GM23338 (cell line): ENCODE measurements at regions not wholly inside any gene's neighbourhood (a gene's known extent, or its start where the extent isn't known, plus 50 kb on each side); places are given as distances from the start of the nearest gene placed in this dataset.

Experiments
- ATAC-seq: fragments of 200-7000 bp; cut with Tn5 transposase; 3 replicates; pipeline ENCODE4 v1.9.1; 2020
- DNase-seq: peaks from one replicate; pipeline ENCODE4 v3.0.0-alpha.2; 2015; ENCODE audit warnings: low spot score
- H2AFZ ChIP-seq: fragments of 200-600 bp; sonication (generic); 2 replicates; pipeline ENCODE4 v1.8.0; 2016; ENCODE audit warnings: antibody characterized with exemption, mild to moderate bottlenecking, moderate library complexity
- H3F3A ChIP-seq: fragments of 200-600 bp; sonication (generic); replicated peaks from 2 replicates; pipeline ENCODE4 v1.8.0; 2017; ENCODE audit warnings: antibody characterized with exemption, mixed run types, low read depth
- H3K27ac ChIP-seq: fragments of 200-600 bp; sonication (generic); 2 replicates; pipeline ENCODE4 v1.6.1; 2016; ENCODE audit warnings: low read depth
- H3K27me3 ChIP-seq: fragments of 200-600 bp; sonication (generic); 2 replicates; pipeline ENCODE4 v1.8.0; 2016; ENCODE audit warnings: mild to moderate bottlenecking, mixed run types, moderate library complexity; ENCODE audit not compliant: insufficient read depth
- H3K36me3 ChIP-seq: fragments of 200-600 bp; sonication (generic); 2 replicates; pipeline ENCODE4 v1.8.0; 2016; ENCODE audit warnings: mild to moderate bottlenecking; ENCODE audit not compliant: insufficient read depth
- H3K4me1 ChIP-seq: fragments of 200-600 bp; sonication (generic); 2 replicates; pipeline ENCODE4 v1.8.0; 2016; ENCODE audit warnings: mild to moderate bottlenecking, moderate library complexity; ENCODE audit not compliant: insufficient read depth
- H3K4me2 ChIP-seq: fragments of 200-600 bp; sonication (generic); 2 replicates; pipeline ENCODE4 v1.7.1; 2017; ENCODE audit warnings: mixed run types
- H3K4me3 ChIP-seq: fragments of 200-600 bp; sonication (generic); 2 replicates; pipeline ENCODE4 v1.6.1; 2016; ENCODE audit warnings: mixed run types
- H3K79me2 ChIP-seq: fragments of 200-600 bp; sonication (generic); replicated peaks from 2 replicates; pipeline ENCODE4 v1.8.0; 2017; ENCODE audit warnings: mild to moderate bottlenecking; ENCODE audit not compliant: insufficient read depth
- H3K9me2 ChIP-seq: fragments of 200-600 bp; sonication (generic); 2 replicates; pipeline ENCODE4 v1.8.0; 2017; ENCODE audit not compliant: insufficient read depth
- H4K20me1 ChIP-seq: fragments of 200-600 bp; sonication (generic); replicated peaks from 2 replicates; pipeline ENCODE4 v1.8.0; 2017; ENCODE audit warnings: mild to moderate bottlenecking; ENCODE audit not compliant: insufficient read depth
- H3K27ac Mint-ChIP-seq: 2 replicates; pipeline ENCODE4 v1.8.0; 2020; ENCODE audit warnings: inconsistent platforms, mild to moderate bottlenecking, moderate library complexity, mixed read lengths
- H3K27me3 Mint-ChIP-seq: 3 replicates; pipeline ENCODE4 v1.8.0; 2022; ENCODE audit warnings: low read depth, mild to moderate bottlenecking, moderate library complexity, mixed read lengths, inconsistent platforms; ENCODE audit not compliant: insufficient read depth, poor library complexity
- H3K36me3 Mint-ChIP-seq: 3 replicates; pipeline ENCODE4 v1.8.0; 2021; ENCODE audit warnings: low read depth, mild to moderate bottlenecking, inconsistent platforms, moderate library complexity, mixed read lengths
- H3K4me1 Mint-ChIP-seq: 3 replicates; pipeline ENCODE4 v1.8.0; 2020; ENCODE audit warnings: mild to moderate bottlenecking, inconsistent platforms, mixed read lengths
- H3K4me3 Mint-ChIP-seq: 3 replicates; pipeline ENCODE4 v1.8.0; 2021; ENCODE audit warnings: moderate library complexity, mild to moderate bottlenecking, inconsistent platforms, mixed read lengths
- H3K9me3 Mint-ChIP-seq: 3 replicates; pipeline ENCODE4 v1.8.0; 2020; ENCODE audit warnings: moderate library complexity, mild to moderate bottlenecking, inconsistent platforms, mixed read lengths
- CREB1 ChIP-seq: fragments of 250-450 bp; sonication (Bioruptor Pico); IDR thresholded peaks from 2 replicates; pipeline ENCODE4 v1.5.0; 2020; ENCODE audit warnings: low read depth, mild to moderate bottlenecking, moderate library complexity
- EZH2phosphoT487 ChIP-seq: fragments of 200-600 bp; sonication (generic); IDR thresholded peaks from one replicate; pipeline ENCODE4 v1.8.1; 2018; ENCODE audit warnings: antibody characterized with exemption; ENCODE audit not compliant: unreplicated experiment
- NANOG ChIP-seq: IDR thresholded peaks from 2 replicates; pipeline ENCODE4 v1.6.1; 2016; ENCODE audit warnings: antibody characterized with exemption, borderline replicate concordance
- POLR2AphosphoS5 ChIP-seq: IDR thresholded peaks from 2 replicates; pipeline ENCODE4 v1.6.1; 2016; ENCODE audit warnings: antibody characterized with exemption, low read depth
- ZNF114 ChIP-seq: fragments of 250-450 bp; sonication (Bioruptor Pico); IDR thresholded peaks from 2 replicates; pipeline ENCODE4 v1.5.0; 2020; ENCODE audit warnings: mild to moderate bottlenecking, moderate library complexity
- TF ChIP-seq, protein P1 (sequence below): fragments of 250-450 bp; sonication (Bioruptor Pico); IDR thresholded peaks from 2 replicates; pipeline ENCODE4 v1.5.0; 2020; ENCODE audit warnings: mild to moderate bottlenecking, moderate library complexity
- TF ChIP-seq, protein P2 (sequence below), 2 experiments: fragments of 200-600 bp in 1 of 2; sonication (generic) in 1 of 2; conservative IDR thresholded peaks; 2 replicates each; pipeline versions ENCODE4 v1.5.1 to v1.6.1; 2016 to 2017; ENCODE audit warnings: antibody characterized with exemption in 2 of 2, low read depth in 2 of 2, mild to moderate bottlenecking in 2 of 2, moderate library complexity in 1 of 2
- TF ChIP-seq, protein P3 (sequence below): IDR thresholded peaks from one replicate; pipeline ENCODE4 v1.6.1; 2018; ENCODE audit warnings: antibody characterized with exemption; ENCODE audit not compliant: unreplicated experiment

DNA sequence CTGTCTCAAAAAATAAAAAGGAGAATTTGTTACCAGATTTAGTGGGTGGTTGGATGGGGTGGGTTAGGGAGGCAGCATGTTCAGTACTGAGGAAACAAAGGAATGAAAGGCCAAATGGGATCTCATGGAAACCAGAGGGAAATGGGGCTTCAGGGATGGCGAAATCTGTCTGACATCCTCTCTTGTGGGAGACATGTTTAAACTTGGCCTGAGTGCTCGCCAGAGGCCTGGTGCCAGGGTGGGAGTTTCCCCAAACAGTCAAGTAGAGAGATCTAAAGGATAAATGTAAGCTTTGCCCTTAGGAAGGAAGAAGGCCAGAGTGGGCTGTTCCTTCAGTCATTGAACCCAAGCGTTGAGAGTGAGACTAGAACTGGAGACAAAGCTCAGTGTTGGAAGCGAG is 61.9 kb upstream of the AKIRIN2 start (continued):
- TF ChIP-seq, protein P1, sequence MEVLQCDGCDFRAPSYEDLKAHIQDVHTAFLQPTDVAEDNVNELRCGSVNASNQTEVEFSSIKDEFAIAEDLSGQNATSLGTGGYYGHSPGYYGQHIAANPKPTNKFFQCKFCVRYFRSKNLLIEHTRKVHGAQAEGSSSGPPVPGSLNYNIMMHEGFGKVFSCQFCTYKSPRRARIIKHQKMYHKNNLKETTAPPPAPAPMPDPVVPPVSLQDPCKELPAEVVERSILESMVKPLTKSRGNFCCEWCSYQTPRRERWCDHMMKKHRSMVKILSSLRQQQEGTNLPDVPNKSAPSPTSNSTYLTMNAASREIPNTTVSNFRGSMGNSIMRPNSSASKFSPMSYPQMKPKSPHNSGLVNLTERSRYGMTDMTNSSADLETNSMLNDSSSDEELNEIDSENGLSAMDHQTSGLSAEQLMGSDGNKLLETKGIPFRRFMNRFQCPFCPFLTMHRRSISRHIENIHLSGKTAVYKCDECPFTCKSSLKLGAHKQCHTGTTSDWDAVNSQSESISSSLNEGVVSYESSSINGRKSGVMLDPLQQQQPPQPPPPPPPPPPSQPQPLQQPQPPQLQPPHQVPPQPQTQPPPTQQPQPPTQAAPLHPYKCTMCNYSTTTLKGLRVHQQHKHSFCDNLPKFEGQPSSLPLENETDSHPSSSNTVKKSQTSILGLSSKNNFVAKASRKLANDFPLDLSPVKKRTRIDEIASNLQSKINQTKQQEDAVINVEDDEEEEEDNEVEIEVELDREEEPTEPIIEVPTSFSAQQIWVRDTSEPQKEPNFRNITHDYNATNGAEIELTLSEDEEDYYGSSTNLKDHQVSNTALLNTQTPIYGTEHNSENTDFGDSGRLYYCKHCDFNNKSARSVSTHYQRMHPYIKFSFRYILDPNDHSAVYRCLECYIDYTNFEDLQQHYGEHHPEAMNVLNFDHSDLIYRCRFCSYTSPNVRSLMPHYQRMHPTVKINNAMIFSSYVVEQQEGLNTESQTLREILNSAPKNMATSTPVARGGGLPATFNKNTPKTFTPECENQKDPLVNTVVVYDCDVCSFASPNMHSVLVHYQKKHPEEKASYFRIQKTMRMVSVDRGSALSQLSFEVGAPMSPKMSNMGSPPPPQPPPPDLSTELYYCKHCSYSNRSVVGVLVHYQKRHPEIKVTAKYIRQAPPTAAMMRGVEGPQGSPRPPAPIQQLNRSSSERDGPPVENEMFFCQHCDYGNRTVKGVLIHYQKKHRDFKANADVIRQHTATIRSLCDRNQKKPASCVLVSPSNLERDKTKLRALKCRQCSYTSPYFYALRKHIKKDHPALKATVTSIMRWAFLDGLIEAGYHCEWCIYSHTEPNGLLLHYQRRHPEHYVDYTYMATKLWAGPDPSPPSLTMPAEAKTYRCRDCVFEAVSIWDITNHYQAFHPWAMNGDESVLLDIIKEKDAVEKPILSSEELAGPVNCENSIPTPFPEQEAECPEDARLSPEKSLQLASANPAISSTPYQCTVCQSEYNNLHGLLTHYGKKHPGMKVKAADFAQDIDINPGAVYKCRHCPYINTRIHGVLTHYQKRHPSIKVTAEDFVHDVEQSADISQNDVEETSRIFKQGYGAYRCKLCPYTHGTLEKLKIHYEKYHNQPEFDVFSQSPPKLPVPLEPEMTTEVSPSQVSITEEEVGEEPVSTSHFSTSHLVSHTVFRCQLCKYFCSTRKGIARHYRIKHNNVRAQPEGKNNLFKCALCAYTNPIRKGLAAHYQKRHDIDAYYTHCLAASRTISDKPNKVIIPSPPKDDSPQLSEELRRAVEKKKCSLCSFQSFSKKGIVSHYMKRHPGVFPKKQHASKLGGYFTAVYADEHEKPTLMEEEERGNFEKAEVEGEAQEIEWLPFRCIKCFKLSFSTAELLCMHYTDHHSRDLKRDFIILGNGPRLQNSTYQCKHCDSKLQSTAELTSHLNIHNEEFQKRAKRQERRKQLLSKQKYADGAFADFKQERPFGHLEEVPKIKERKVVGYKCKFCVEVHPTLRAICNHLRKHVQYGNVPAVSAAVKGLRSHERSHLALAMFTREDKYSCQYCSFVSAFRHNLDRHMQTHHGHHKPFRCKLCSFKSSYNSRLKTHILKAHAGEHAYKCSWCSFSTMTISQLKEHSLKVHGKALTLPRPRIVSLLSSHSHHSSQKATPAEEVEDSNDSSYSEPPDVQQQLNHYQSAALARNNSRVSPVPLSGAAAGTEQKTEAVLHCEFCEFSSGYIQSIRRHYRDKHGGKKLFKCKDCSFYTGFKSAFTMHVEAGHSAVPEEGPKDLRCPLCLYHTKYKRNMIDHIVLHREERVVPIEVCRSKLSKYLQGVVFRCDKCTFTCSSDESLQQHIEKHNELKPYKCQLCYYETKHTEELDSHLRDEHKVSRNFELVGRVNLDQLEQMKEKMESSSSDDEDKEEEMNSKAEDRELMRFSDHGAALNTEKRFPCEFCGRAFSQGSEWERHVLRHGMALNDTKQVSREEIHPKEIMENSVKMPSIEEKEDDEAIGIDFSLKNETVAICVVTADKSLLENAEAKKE (CRISPR knock-in tag) = no peak
- TF ChIP-seq POLR2AphosphoS5 = no peak
- TF ChIP-seq EZH2phosphoT487 = no peak
- TF ChIP-seq NANOG = no peak
- TF ChIP-seq CREB1 (CRISPR knock-in tag) = no peak
- no peak for TF ChIP-seq ZNF114 (CRISPR knock-in tag)
- TF ChIP-seq, protein P2, sequence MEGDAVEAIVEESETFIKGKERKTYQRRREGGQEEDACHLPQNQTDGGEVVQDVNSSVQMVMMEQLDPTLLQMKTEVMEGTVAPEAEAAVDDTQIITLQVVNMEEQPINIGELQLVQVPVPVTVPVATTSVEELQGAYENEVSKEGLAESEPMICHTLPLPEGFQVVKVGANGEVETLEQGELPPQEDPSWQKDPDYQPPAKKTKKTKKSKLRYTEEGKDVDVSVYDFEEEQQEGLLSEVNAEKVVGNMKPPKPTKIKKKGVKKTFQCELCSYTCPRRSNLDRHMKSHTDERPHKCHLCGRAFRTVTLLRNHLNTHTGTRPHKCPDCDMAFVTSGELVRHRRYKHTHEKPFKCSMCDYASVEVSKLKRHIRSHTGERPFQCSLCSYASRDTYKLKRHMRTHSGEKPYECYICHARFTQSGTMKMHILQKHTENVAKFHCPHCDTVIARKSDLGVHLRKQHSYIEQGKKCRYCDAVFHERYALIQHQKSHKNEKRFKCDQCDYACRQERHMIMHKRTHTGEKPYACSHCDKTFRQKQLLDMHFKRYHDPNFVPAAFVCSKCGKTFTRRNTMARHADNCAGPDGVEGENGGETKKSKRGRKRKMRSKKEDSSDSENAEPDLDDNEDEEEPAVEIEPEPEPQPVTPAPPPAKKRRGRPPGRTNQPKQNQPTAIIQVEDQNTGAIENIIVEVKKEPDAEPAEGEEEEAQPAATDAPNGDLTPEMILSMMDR (conservative IDR thresholded peaks at IDR 0.05; ENCODE audit: low read depth in 2 of 2) = no peak

DNA sequence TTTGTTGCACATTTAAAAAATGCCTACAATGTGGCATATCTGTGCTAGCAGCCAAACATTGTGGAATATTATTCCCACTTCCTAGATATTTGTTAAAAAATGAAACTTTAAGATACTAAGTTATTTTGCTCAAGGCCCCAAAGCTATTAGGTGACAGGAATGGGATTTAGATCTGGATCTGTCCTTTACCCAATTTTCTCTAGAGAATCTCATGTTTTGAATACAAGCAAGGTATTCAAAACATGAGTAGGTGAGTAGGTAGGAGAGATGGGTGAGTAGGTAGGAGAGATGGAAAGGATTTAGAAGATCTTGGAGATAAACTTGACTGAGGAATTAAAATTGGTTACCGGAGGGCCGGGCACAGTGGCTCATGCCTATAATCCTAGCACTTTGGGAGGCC is 61.2 kb upstream of the AKIRIN2 start:
- Histone ChIP-seq H3K36me3 (no peaks in the 10 kb centered on the region), H3K27ac (no peak overlapping the region), H3K4me2 (no peak overlapping the region), H3K4me1 (no peaks in the 10 kb centered on the region), H3K79me2 (no peaks in the 10 kb centered on the region), H2AFZ (0 out of 2 replicates have a peak overlapping the region, but pooled peaks have one; percentile 28), H4K20me1 (no peaks in the 10 kb centered on the region), H3K4me3 (no peak overlapping the region), H3K27me3 (no peaks in the 10 kb centered on the region), H3F3A (no peaks in the 10 kb centered on the region), H3K9me2 (no peaks in the 10 kb centered on the region)
- TF ChIP-seq, protein P3, sequence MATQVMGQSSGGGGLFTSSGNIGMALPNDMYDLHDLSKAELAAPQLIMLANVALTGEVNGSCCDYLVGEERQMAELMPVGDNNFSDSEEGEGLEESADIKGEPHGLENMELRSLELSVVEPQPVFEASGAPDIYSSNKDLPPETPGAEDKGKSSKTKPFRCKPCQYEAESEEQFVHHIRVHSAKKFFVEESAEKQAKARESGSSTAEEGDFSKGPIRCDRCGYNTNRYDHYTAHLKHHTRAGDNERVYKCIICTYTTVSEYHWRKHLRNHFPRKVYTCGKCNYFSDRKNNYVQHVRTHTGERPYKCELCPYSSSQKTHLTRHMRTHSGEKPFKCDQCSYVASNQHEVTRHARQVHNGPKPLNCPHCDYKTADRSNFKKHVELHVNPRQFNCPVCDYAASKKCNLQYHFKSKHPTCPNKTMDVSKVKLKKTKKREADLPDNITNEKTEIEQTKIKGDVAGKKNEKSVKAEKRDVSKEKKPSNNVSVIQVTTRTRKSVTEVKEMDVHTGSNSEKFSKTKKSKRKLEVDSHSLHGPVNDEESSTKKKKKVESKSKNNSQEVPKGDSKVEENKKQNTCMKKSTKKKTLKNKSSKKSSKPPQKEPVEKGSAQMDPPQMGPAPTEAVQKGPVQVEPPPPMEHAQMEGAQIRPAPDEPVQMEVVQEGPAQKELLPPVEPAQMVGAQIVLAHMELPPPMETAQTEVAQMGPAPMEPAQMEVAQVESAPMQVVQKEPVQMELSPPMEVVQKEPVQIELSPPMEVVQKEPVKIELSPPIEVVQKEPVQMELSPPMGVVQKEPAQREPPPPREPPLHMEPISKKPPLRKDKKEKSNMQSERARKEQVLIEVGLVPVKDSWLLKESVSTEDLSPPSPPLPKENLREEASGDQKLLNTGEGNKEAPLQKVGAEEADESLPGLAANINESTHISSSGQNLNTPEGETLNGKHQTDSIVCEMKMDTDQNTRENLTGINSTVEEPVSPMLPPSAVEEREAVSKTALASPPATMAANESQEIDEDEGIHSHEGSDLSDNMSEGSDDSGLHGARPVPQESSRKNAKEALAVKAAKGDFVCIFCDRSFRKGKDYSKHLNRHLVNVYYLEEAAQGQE = no peak
- ATAC-seq (no peak), DNase-seq (no peak)
- H3K36me3 Mint-ChIP-seq = no peaks in the 10 kb centered on the region
- H3K27ac Mint-ChIP-seq = no peak overlapping the region
- H3K9me3 Mint-ChIP-seq = no peaks in the 10 kb centered on the region; the same call in 2 of the 3 replicates
- H3K4me3 Mint-ChIP-seq = no peak overlapping the region
- H3K27me3 Mint-ChIP-seq = peaks cover 5% of the 10 kb centered on the region
- H3K4me1 Mint-ChIP-seq = no peaks in the 10 kb centered on the region
